Activated T-cell treated with anti-CD3 and anti-CD28 coated beads, Interleukin-2, amount 50 U/mL, for 4 hours (primary cell): ENCODE measurements at regions not wholly inside any gene's neighbourhood (a gene's known extent, or its start where the extent isn't known, plus 50 kb on each side); places are given as distances from the start of the nearest gene placed in this dataset.

ENCODE experiments used
- ATAC-seq, 2 donors: fragments of 200-7000 bp; cut with Tn5 transposase; one replicate each; pipeline ENCODE4 v1.10.0; 2021
- DNase-seq: peaks from one replicate; pipeline ENCODE4 v3.0.0-alpha.2; 2020
- H3K27me3 Mint-ChIP-seq: one replicate; pipeline ENCODE4 v1.8.0; 2021; ENCODE audit warnings: low read depth, mixed read lengths
- H3K36me3 Mint-ChIP-seq: one replicate; pipeline ENCODE4 v1.8.0; 2022; ENCODE audit warnings: mixed read lengths; ENCODE audit not compliant: insufficient read depth
- H3K4me1 Mint-ChIP-seq: one replicate; pipeline ENCODE4 v1.8.0; 2021; ENCODE audit warnings: low read depth, mixed read lengths
- H3K4me3 Mint-ChIP-seq: one replicate; pipeline ENCODE4 v1.8.0; 2021; ENCODE audit warnings: mild to moderate bottlenecking, moderate library complexity, mixed read lengths
- H3K9me3 Mint-ChIP-seq: one replicate; pipeline ENCODE4 v1.8.0; 2021; ENCODE audit warnings: mixed read lengths

DNA sequence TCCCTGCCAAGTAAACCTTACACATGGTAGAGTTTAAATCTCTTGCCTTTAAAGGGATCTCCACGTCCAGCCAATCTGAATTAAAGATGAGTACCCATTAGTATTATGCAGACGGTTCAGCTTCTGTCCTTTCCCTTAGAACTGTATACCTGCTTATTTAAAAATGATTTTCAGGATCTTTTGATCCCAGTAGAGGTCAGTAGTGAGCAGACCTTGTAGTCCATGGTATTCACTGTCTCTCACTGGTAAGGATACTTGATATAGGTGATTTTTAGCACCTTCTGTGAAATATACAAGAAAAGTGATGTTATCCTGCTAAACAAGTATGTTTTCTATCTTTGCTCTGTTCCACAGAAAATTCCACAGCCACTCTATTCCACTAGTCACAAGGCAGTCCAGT is 1211.6 kb upstream of the ADGRL4 start:
- ATAC-seq (no peak), DNase-seq (no peak)
- Mint-ChIP-seq H3K9me3 (peaks cover 10% of the 10 kb centered on the region), H3K36me3 (no peaks in the 10 kb centered on the region), H3K4me1 (no peaks in the 10 kb centered on the region), H3K27me3 (no peaks in the 10 kb centered on the region), H3K4me3 (no peak overlapping the region)

DNA sequence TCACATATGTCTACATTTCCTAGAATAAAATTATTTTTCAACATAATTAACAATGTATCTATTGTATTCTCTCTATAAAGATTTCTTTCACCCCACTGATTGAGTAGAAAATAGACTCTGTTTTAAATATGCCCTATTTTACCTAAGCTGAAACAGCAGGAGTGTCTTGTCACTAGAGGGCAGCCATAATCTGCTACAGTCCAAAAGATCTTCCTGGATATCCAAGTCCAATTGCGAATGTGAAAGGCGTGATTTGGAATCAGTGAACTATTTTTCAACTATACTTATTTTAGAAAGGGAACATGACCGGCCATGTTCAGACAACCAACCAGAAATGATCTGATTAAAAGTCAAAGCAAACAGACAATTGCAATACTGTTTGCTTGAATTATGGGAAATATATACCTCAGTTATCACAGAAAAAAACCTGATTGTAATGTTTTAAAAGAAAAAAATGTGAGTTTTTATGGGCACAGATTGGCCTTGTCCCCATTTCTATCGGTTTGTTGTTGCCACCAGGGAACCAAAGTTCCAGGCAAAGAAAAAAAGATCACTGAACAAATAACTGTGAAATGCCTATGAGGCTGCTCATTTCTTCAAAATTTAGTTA is 1211.0 kb upstream of the ADGRL4 start:
- H3K4me3 Mint-ChIP-seq = no peak overlapping the region
- ATAC-seq = no peak
- H3K9me3 Mint-ChIP-seq = peaks cover 10% of the 10 kb centered on the region
- no peaks in the 10 kb centered on the region for H3K4me1 Mint-ChIP-seq
- H3K27me3 Mint-ChIP-seq = no peaks in the 10 kb centered on the region
- H3K36me3 Mint-ChIP-seq = no peaks in the 10 kb centered on the region
- no peak for DNase-seq

DNA sequence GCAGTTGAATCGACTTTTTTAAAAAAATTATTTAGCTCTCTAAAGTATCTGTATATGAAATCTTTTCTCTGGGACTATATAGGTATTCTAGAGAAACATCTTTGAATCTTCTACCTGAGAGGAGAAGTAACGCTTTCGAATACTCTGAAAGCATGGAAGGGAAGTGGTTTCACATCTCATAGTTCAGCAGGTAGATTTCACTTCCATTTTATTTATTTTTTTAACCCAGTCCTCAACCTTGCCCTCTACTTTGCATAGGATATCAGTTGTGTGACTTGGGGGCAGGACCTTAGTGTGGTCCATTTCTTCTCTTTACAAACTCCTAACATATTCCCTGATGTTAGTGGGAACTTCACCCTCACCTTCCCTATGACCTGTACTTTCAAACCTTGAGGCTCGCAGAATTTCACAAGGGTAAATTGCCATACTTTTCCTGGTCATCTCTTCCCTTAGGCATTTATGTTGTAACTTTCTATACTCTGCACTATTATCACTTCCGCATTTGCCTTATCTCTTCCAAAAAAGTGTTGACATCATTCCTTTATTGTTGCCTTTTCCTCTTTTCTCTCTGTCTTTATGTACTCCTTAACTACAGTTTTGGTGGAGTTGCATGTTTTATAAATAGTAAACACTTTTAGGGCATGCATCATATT is 1208.5 kb upstream of the ADGRL4 start:
- ATAC-seq (no peak), DNase-seq (no peak)
- Mint-ChIP-seq H3K9me3 (peaks cover 10% of the 10 kb centered on the region), H3K4me3 (no peak overlapping the region), H3K4me1 (no peaks in the 10 kb centered on the region), H3K36me3 (no peaks in the 10 kb centered on the region), H3K27me3 (no peaks in the 10 kb centered on the region)

DNA sequence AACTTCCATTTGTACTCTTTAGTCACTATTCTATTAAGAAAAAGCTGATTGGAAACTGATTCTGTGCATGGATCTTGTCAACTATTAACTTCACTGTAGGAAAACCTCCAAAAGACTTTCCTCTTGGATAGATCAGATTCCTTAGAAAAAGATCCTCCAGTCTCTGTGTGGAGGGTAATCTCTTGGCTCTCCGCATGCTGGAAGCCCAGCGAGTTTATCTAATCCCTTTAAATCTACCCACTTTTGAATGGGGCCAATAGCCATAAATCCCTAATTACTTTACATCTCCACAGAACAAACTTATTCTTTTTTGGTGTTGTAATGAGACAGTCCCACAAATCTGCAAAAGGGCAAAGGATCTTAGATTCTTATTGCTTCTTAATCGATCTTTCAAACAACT is 1206.4 kb upstream of the ADGRL4 start:
- Mint-ChIP-seq H3K4me1 (no peaks in the 10 kb centered on the region), H3K4me3 (no peak overlapping the region), H3K36me3 (no peaks in the 10 kb centered on the region), H3K27me3 (no peaks in the 10 kb centered on the region), H3K9me3 (peaks cover 10% of the 10 kb centered on the region)
- DNase-seq = no peak
- no peak for ATAC-seq

DNA sequence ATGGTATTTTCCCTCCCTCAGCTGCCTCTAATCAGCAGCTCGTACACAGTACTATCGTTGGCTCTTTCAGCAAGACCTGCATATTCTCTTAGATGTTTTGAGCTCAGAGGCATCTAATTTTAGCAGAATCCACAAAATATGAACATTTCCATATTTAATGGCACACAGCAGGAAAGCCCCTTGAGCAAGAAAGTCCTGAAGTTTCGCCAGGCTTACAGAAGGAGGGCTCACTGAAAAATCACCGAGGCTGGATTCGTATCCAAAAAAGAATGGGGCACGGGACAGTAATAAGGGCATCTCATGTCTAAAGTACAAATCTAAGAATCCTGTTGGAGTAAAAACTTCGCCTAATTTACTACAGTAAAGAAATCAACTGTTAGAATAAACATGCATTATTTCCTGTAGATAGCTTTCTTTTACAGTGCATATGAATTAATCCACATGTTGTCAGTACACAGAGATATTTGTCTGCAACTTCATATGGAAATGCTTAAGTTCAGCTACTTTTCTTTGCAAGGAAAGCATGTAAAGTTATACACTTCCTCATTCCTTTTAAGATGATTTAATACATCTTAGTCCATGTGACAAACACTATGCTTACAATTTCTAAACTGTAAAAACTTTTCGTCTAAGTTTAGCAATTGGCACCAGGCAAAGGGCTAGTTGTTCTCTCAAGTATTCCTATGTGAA is 1205.3 kb upstream of the ADGRL4 start:
- no peak for ATAC-seq
- H3K4me3 Mint-ChIP-seq = no peak overlapping the region
- H3K36me3 Mint-ChIP-seq = no peaks in the 10 kb centered on the region
- H3K4me1 Mint-ChIP-seq = no peaks in the 10 kb centered on the region
- no peaks in the 10 kb centered on the region for H3K27me3 Mint-ChIP-seq
- H3K9me3 Mint-ChIP-seq = peaks cover 14% of the 10 kb centered on the region
- DNase-seq = no peak

DNA sequence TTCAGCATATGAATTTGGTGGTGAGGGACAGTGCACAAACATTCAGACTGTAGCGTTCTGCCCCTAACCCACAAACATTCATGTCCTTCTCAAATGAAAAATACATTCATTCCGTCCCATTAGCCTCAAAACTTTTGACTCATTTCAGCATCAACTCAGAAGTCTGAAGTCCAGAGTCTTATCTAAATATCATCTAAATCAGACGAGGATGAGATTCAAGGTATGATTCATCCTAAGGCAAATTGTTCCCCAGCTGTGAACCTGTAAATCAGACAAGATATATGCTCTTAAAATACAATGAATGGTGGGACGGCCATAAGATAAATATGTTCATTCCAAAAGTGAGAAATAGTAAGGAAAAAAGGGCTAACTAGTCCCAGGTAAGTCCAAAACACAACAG is 1195.6 kb upstream of the ADGRL4 start:
- no peak for DNase-seq
- Mint-ChIP-seq H3K4me1 (no peaks in the 10 kb centered on the region), H3K9me3 (peaks cover 6% of the 10 kb centered on the region), H3K36me3 (no peaks in the 10 kb centered on the region), H3K4me3 (no peak overlapping the region), H3K27me3 (no peaks in the 10 kb centered on the region)
- ATAC-seq = no peak

DNA sequence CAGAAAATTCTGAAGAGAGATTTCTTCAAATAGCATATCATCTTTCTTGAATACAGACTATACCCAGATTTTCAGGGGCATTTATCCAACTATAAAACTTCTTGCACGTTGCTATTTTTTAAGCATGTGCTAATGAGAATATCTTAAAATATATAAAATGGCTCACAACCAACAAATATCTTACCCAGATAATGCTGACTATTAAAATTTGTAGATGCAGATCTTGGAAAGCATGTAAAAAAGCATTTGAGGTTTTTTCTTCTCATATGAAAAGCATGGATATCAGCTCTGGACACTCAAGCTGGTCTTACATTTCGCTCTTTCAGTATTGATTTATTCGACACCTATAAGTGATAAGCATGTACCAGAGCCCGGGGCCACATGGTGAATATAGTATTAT is 1187.7 kb upstream of the ADGRL4 start:
- Mint-ChIP-seq H3K27me3 (no peaks in the 10 kb centered on the region), H3K36me3 (no peaks in the 10 kb centered on the region), H3K4me3 (no peak overlapping the region), H3K4me1 (no peaks in the 10 kb centered on the region), H3K9me3 (peaks cover 9% of the 10 kb centered on the region)
- no peak for ATAC-seq
- DNase-seq = no peak

DNA sequence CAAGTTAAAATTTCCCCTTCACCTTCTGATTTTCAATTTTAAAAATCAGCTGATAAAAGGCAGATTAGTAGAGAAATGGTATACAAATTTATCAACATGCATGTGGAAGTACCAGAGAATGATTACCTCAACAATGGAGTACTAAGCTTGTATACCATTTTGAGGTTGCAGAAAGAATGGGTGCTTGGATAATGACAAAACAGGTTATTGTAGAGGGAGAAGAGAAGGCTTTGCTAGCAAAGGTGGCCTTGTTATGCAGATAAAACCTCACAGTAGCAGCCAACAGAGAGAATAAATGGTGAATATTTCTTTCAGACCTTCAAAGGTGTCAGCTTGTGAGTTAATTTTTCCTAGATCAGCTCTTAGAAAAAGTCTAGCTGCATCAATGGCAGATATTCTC is 1174.9 kb upstream of the ADGRL4 start:
- H3K4me3 Mint-ChIP-seq = no peak overlapping the region
- no peaks in the 10 kb centered on the region for H3K27me3 Mint-ChIP-seq

DNA sequence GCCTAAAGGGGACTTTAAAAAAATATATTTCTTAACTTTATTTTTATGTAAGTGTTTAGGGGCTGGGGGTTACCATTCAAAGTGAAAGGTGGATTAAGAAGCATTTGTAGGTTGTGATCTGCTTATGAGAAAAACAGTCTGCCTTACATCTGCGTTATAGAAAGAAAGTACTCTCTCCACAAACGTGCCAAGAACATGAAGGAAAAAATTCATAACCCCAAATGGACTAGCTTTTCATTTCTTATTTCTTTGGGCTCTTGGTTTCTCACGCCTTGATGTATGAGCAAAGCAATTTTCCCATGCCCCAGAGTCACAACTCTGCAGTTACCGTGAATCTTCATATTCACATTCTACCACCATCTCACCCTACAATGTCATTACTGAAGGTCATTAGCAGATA is 1165.1 kb upstream of the ADGRL4 start:
- no peak for DNase-seq
- peaks cover 13% of the 10 kb centered on the region for H3K9me3 Mint-ChIP-seq
- H3K4me1 Mint-ChIP-seq = no peaks in the 10 kb centered on the region
- no peaks in the 10 kb centered on the region for H3K36me3 Mint-ChIP-seq
- H3K4me3 Mint-ChIP-seq = no peak overlapping the region
- no peaks in the 10 kb centered on the region for H3K27me3 Mint-ChIP-seq
- no peak for ATAC-seq

More for the DNA sequence above, 1174.9 kb upstream of the ADGRL4 start:
- Mint-ChIP-seq H3K4me1 (no peaks in the 10 kb centered on the region), H3K9me3 (peaks cover 14% of the 10 kb centered on the region), H3K36me3 (no peaks in the 10 kb centered on the region)
- ATAC-seq (no peak), DNase-seq (no peak)

DNA sequence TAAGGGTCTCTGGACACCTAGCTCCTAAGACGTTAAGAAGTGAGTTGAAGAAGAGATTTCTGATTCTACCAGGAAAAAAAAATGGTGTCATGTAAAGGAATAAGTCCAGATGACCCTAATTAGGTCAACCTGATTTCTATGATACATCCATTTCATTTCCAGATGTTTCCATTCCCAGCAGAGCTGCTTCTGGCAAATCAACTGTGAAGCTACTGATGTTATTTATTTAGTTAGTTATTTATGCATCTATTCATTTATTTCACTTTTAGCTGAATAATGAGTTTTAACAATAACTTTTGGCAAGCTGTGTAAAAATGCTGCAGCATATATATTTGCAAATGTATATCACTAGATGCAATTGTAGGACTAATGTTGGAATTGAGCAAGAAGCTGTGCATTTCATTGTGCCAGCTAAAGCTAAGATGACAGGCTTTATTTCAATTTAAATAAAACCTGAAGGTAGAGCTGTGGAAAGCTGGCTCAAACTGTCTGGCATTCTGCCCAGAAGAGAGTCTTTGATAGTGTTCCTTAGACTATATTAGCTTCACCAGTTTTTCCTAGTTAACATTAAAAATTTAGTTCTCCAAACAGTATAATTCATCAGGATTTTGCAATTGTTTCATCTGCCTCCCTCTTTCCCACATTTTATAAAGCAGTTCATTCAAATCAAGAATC is 1164.4 kb upstream of the ADGRL4 start:
- DNase-seq = no peak
- ATAC-seq = no peak
- Mint-ChIP-seq H3K27me3 (no peaks in the 10 kb centered on the region), H3K9me3 (peaks cover 13% of the 10 kb centered on the region), H3K36me3 (no peaks in the 10 kb centered on the region), H3K4me1 (no peaks in the 10 kb centered on the region), H3K4me3 (no peak overlapping the region)

DNA sequence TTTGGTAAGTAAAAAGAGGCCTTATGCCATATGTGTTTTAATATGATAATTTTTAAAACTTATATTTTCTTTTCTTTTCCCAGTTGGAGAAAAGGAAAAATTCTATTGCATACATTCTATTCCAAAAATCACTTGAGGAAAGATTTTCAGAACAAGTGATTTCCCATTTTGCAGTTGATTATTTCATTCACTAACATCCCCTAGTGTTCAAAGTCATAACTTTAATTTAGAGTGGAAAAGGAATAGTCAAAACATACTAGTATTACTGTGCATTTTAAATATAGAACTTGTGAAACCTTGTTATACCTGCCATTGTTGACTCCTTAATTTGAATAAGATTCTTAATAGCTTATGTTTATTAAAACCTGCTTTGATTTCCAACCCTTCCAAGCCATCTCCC is 1157.6 kb upstream of the ADGRL4 start:
- Mint-ChIP-seq H3K9me3 (peaks cover 6% of the 10 kb centered on the region), H3K27me3 (no peaks in the 10 kb centered on the region), H3K4me1 (no peaks in the 10 kb centered on the region), H3K36me3 (no peaks in the 10 kb centered on the region), H3K4me3 (no peak overlapping the region)
- DNase-seq (no peak), ATAC-seq (no peak)

DNA sequence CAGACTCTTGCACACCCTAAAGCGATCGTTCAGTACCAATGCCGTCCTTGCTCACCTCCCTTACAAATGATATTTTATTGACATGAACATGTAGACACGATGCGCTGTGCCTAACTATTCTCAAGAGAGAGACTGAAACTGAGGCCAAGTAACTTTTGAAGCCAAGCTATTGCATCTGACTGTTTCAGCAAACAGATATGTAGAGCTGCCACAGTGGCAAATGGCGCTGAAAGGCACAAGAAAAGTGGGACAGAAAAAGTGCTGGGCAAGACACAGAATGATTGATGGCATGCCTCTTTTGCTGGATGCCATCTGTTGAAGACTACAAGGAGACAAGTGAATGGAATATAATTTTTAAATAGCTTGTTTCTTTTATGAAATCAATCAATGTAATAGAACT is 1157.2 kb upstream of the ADGRL4 start:
- no peaks in the 10 kb centered on the region for H3K27me3 Mint-ChIP-seq
- H3K36me3 Mint-ChIP-seq = no peaks in the 10 kb centered on the region
- DNase-seq (no peak), ATAC-seq (no peak)
- H3K4me1 Mint-ChIP-seq = no peaks in the 10 kb centered on the region
- H3K4me3 Mint-ChIP-seq = no peak overlapping the region
- H3K9me3 Mint-ChIP-seq = peaks cover 6% of the 10 kb centered on the region

DNA sequence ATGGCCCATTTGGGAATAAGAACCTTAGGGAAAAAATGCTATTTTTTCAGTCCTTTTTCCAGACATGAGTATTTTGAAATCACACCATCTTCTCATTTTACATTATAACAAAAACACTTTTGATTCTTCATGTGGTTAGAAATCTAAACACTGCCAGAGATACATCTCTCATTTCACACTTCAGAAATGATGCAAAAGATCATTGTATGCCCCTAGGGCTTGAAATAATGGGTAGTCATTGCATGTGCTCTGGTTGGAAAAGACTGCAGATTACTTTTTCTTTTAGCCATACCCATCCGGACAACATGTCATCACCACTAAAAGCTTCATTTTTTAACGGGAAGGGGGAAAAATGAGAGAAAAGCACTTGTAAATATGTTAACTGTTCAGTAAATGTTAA is 1152.2 kb upstream of the ADGRL4 start:
- H3K4me3 Mint-ChIP-seq = no peak overlapping the region
- H3K27me3 Mint-ChIP-seq = no peaks in the 10 kb centered on the region
- DNase-seq (no peak), ATAC-seq (no peak)
- H3K4me1 Mint-ChIP-seq = no peaks in the 10 kb centered on the region
- peaks cover 3% of the 10 kb centered on the region for H3K9me3 Mint-ChIP-seq
- H3K36me3 Mint-ChIP-seq = no peaks in the 10 kb centered on the region

DNA sequence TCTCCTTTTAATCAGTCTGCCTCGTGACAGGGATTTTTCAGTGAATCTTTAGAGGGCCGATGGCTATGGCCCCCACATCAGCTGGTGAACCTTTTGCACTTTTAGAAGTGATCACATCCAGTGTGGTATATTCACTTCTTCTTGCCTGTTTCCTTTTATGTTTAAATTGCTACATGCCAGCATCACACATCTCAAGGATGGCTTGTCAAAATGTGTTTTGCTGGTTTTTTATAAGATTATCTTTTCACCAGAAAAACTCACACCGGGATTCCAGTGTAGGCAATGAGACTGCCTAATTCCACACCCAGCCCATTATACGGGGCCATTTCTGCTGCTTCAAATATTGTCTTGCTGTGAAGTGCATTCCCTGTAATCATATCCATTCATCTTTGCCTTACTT is 1151.7 kb upstream of the ADGRL4 start:
- Mint-ChIP-seq H3K9me3 (peaks cover 5% of the 10 kb centered on the region), H3K4me1 (no peaks in the 10 kb centered on the region), H3K4me3 (no peak overlapping the region), H3K36me3 (no peaks in the 10 kb centered on the region), H3K27me3 (no peaks in the 10 kb centered on the region)
- DNase-seq (no peak), ATAC-seq (no peak)

DNA sequence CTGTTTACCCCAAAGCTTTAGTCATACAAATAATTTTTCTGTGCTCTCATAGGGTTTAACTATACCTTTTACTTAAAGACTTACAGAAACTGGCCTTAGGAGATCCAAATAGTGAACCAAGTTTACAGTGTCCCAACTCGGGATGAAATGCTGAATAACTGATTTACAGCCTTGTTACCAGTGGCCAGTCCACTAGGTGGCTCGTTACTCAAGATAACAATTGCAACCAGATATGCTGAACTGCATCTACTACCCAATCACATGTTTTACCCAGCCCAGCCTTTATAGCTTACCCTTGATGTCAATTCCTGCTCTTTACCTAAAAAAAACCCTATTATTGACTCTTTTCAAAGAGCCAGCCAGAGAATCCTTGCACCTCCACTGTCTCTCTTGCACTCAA is 1148.8 kb upstream of the ADGRL4 start:
- H3K4me1 Mint-ChIP-seq = no peaks in the 10 kb centered on the region
- no peaks in the 10 kb centered on the region for H3K36me3 Mint-ChIP-seq

More for the DNA sequence above, 1148.8 kb upstream of the ADGRL4 start:
- ATAC-seq = no peak
- Mint-ChIP-seq H3K27me3 (no peaks in the 10 kb centered on the region), H3K4me3 (no peak overlapping the region), H3K9me3 (peaks cover 16% of the 10 kb centered on the region)
- DNase-seq = no peak
